SU-DHL-6 (cell line): ENCODE measurements at regions not wholly inside any gene's neighbourhood (a gene's known extent, or its start where the extent isn't known, plus 50 kb on each side); places are given as distances from the start of the nearest gene placed in this dataset.

Experiments used
- H2AFZ ChIP-seq: fragments of 200-600 bp; sonication (generic); 2 replicates; pipeline ENCODE4 v1.6.1; 2014; ENCODE audit warnings: low read depth, mild to moderate bottlenecking, moderate library complexity, mixed read lengths, antibody characterized with exemption, low read length; ENCODE audit not compliant: severe bottlenecking
- H3F3A ChIP-seq: fragments of 200-600 bp; shearing (Covaris generic); 2 replicates; pipeline ENCODE4 v1.6.0; 2016; ENCODE audit warnings: antibody characterized with exemption, mild to moderate bottlenecking; ENCODE audit not compliant: insufficient read depth
- H3K27ac ChIP-seq: fragments of 200-600 bp; sonication (generic); 2 replicates; pipeline ENCODE4 v1.5.1; 2016; ENCODE audit warnings: low read depth, mild to moderate bottlenecking, low read length, moderate library complexity, mixed read lengths
- H3K27me3 ChIP-seq: fragments of 200-600 bp; sonication (generic), shearing (Covaris generic); 2 replicates; pipeline ENCODE4 v1.6.0; 2014; ENCODE audit warnings: mild to moderate bottlenecking, low read length
- H3K36me3 ChIP-seq: fragments of 200-600 bp; sonication (generic); 2 replicates; pipeline ENCODE4 v1.6.1; 2014; ENCODE audit warnings: mild to moderate bottlenecking, low read length, mixed read lengths
- H3K4me2 ChIP-seq: fragments of 300-600, 200-600 bp; shearing (Covaris generic), sonication (generic); 2 replicates; pipeline ENCODE4 v1.6.0; 2014; ENCODE audit warnings: low read length, low read depth, mild to moderate bottlenecking; ENCODE audit not compliant: poor library complexity, severe bottlenecking
- H3K4me3 ChIP-seq: fragments of 200-600 bp; sonication (generic); 2 replicates; pipeline ENCODE4 v1.5.1; 2014; ENCODE audit warnings: antibody characterized with exemption, low read length, mild to moderate bottlenecking, mixed read lengths; ENCODE audit not compliant: insufficient read depth, poor library complexity, severe bottlenecking
- H3K79me2 ChIP-seq: fragments of 200-600 bp; sonication (generic); 2 replicates; pipeline ENCODE4 v1.6.1; 2014; ENCODE audit warnings: mild to moderate bottlenecking, low read length, moderate library complexity; ENCODE audit not compliant: insufficient read depth
- H3K9ac ChIP-seq: fragments of 200-600 bp; sonication (generic); 2 replicates; pipeline ENCODE4 v1.7.0; 2014; ENCODE audit warnings: mild to moderate bottlenecking, low read length
- H3K9me2 ChIP-seq: fragments of 200-600 bp; sonication (generic); replicated peaks from 2 replicates; pipeline ENCODE4 v1.6.1; 2014; ENCODE audit warnings: low read length; ENCODE audit not compliant: insufficient read depth
- H3K9me3 ChIP-seq: fragments of 200-600 bp; sonication (generic); 2 replicates; pipeline ENCODE4 v1.6.1; 2014; ENCODE audit warnings: low read length, mixed read lengths; ENCODE audit not compliant: insufficient read depth
- H4K20me1 ChIP-seq: fragments of 200-600 bp; sonication (generic); 2 replicates; pipeline ENCODE4 v1.6.1; 2014; ENCODE audit warnings: low read depth, mild to moderate bottlenecking, antibody characterized with exemption, low read length, moderate library complexity, mixed read lengths
- CTCF ChIP-seq: fragments of 200-600 bp; sonication (generic); IDR thresholded peaks from one replicate; pipeline ENCODE4 v1.5.1; 2017; ENCODE audit warnings: antibody characterized with exemption, mild to moderate bottlenecking, low read length, moderate library complexity; ENCODE audit not compliant: insufficient read depth, poor library complexity, severe bottlenecking
- EZH2phosphoT487 ChIP-seq: fragments of 200-600 bp; sonication (generic), shearing (Covaris generic); conservative IDR thresholded peaks from 2 replicates; pipeline ENCODE4 v1.6.1; 2018; ENCODE audit warnings: mild to moderate bottlenecking, antibody characterized with exemption, low read length, moderate library complexity, mixed read lengths

GRCh38 chr1:56442290-56442877, 137.0 kb downstream of the PLPP3 start:
- H3F3A ChIP-seq: no peaks in the 10 kb centered on the region
- no peaks in the 10 kb centered on the region for H4K20me1 ChIP-seq
- no peak overlapping the region for H2AFZ ChIP-seq
- no peaks in the 10 kb centered on the region for H3K9me2 ChIP-seq
- H3K9ac ChIP-seq: no peak overlapping the region
- no peaks in the 10 kb centered on the region for H3K9me3 ChIP-seq
- H3K36me3 ChIP-seq: no peaks in the 10 kb centered on the region
- H3K4me2 ChIP-seq: no peak overlapping the region
- TF ChIP-seq EZH2phosphoT487: no peak
- TF ChIP-seq CTCF: no peak
- no peak overlapping the region for H3K4me3 ChIP-seq
- H3K27me3 ChIP-seq: no peaks in the 10 kb centered on the region
- H3K79me2 ChIP-seq: no peaks in the 10 kb centered on the region
- no peak overlapping the region for H3K27ac ChIP-seq

- Histone ChIP-seq H2AFZ (no peak overlapping the region), H3K9me2 (no peaks in the 10 kb centered on the region), H3K27me3 (no peaks in the 10 kb centered on the region), H3K9me3 (no peaks in the 10 kb centered on the region), H3F3A (no peaks in the 10 kb centered on the region), H3K4me3 (no peak overlapping the region), H3K9ac (no peak overlapping the region), H3K4me2 (no peak overlapping the region), H4K20me1 (no peaks in the 10 kb centered on the region), H3K36me3 (no peaks in the 10 kb centered on the region), H3K79me2 (no peaks in the 10 kb centered on the region), H3K27ac (no peak overlapping the region)
- TF ChIP-seq CTCF (no peak), EZH2phosphoT487 (no peak)
These were observed 137.8 kb downstream of the PLPP3 start for GRCh38 chr1:56441601-56442000.

GRCh38 chr1:56439610-56440264, 139.6 kb downstream of the PLPP3 start:
- H2AFZ ChIP-seq: no peak overlapping the region

More at GRCh38 chr1:56439610-56440264, 139.6 kb downstream of the PLPP3 start:
- H3K4me3 ChIP-seq: no peak overlapping the region
- TF ChIP-seq CTCF: no peak
- H3K27me3 ChIP-seq: no peaks in the 10 kb centered on the region
- no peaks in the 10 kb centered on the region for H3K9me2 ChIP-seq
- H3F3A ChIP-seq: no peaks in the 10 kb centered on the region
- H3K79me2 ChIP-seq: no peaks in the 10 kb centered on the region
- H3K4me2 ChIP-seq: no peak overlapping the region
- no peak overlapping the region for H3K27ac ChIP-seq
- H3K9ac ChIP-seq: no peak overlapping the region
- no peaks in the 10 kb centered on the region for H4K20me1 ChIP-seq
- no peaks in the 10 kb centered on the region for H3K9me3 ChIP-seq
- H3K36me3 ChIP-seq: no peaks in the 10 kb centered on the region
